HG03280 (cell line): ENCODE measurements at regions not wholly inside any gene's neighbourhood (a gene's known extent, or its start where the extent isn't known, plus 50 kb on each side); places are given as distances from the start of the nearest gene placed in this dataset.
A peak's percentile ranks its signal among the peaks of the same experiment; 100 is the strongest.
"Not testable (repeated sequence)": the region's sequence is repeated elsewhere in the genome, so short reads cannot be mapped to it uniquely, and the experiment has no call there.

Experiments
- ATAC-seq: cut with Tn5 transposase; IDR thresholded peaks from one replicate; pipeline ENCODE4 v1.9.1; 2021; ENCODE audit warnings: mild to moderate bottlenecking, moderate library complexity; ENCODE audit not compliant: unreplicated experiment

DNA sequence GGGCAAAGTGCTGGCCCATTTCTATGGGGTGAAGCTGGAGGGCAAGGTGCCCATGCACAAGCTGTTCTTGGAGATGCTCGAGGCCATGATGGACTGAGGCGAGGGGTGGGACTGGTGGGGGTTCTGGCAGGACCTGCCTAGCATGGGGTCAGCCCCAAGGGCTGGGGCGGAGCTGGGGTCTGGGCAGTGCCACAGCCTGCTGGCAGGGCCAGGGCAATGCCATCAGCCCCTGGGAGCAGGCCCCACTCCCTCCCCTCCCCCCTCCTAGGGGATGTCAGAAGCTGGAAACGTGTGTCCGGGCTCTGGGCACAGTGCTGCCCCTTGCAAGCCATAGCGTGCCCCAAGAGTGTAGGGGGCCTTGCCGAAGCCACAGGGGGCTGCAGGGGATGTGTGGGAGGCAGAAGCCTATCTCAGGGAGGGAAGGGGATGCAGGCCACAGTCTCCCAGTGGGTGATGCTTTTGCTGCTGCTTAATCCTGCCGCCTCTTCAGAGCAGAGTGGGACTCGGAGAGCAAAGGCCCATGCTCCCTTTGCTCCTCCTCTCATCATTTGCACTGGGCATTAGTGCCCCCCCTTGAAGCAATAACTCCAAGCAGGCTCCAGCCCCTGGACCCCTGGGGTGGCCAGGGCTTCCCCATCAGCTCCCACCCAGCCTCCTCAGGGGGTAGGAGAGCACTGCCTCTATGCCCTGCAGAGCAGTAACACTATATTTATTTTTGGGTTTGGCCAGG, 85.2 kb downstream of the MRPL57 start:
- not testable (repeated sequence) for ATAC-seq

DNA sequence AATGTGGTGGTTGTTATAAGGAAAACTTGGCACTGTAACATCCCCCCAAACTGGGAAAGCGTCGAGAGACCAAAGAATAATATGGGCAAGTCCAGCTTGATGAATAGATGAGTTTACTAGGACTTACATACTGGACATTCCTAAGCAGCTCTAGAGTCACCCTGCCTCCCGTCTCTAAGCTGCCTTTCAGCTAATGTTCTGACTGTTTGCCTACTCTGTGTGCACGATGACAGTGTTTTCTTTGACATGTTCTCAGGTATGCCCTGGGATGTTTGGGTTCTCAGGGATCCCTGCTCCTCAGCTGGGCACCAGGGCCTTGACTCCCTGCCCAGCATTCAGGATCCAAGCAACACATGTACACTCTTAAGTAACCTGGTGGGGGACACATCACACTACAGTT, 87.5 kb downstream of the MRPL57 start:
- not testable (repeated sequence) for ATAC-seq

DNA sequence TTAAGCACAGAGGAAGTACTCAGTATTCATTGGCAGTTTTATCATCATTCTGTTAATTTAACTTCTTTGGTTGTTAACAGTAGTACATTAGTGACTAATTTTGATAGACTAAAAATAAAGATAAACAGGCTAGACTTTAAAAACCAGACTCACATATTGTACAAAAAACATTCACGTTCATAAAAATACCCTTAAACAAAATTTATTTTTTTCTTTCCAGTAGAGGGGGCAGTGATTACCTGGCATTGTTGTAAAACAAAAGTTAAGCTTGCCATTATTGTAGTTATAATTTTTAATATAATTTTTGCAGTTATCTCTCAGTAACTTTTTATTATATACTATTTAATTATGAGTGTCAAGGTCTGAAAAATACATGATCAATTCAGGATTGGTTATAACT, 92.0 kb downstream of the MRPL57 start:
- ATAC-seq, result not testable (repeated sequence)

DNA sequence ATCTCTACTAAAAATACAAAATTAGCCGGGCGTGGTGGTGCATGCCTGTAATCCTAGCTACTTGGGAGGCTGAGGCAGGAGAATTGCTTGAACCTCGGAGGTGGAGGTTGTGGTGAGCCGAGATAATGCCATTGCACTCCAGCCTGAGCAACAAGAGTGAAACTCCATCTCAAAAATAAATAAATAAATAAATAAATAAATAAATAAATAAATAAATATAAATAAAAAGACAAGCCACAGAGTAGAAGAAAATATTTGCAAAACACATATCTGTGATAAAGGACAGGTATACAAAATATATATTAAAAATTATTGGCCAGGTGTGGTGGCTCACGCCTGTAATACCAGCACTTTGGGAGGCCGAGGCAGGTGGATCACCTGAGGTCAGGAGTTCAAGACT, 96.0 kb downstream of the MRPL57 start:
- ATAC-seq, result not testable (repeated sequence)

DNA sequence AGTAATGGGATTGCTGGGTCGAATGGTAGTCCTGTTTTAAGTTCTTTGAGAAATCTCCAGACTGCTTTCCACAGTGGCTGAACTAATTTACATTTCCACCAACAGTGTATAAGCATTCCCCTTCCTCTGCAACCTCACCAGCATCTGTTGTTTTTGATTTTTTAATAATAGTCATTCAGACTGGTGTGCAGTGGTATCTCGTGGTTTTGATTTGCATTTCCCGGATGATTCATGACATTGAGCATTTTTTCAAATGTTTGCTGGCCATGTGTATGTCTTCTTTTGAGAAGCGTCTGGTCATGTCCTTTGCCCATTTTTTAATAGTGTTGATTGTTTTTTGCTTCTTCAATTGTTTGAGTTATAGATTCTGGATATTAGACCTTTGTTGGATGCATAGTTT, 98.0 kb downstream of the MRPL57 start:
- not testable (repeated sequence) for ATAC-seq

DNA sequence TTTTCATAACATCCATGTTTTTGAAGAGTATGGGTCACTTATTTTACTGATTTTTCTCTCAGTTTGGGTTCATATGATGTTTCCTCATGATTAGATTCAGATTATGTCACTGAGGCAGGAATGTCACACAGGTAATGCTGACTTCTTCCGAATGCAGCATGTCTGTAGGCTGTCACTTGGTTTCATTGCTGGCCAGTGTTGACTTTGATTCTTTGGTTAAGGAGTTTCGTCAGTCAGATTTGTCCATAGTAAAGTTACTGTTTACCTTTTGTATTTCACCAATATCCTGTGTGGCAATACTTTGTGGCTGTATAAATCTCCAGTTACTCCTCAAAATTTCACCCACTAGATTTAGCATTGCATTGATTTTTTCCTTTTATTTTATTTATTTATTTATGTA, 105.6 kb downstream of the MRPL57 start:
- no peak for ATAC-seq

DNA sequence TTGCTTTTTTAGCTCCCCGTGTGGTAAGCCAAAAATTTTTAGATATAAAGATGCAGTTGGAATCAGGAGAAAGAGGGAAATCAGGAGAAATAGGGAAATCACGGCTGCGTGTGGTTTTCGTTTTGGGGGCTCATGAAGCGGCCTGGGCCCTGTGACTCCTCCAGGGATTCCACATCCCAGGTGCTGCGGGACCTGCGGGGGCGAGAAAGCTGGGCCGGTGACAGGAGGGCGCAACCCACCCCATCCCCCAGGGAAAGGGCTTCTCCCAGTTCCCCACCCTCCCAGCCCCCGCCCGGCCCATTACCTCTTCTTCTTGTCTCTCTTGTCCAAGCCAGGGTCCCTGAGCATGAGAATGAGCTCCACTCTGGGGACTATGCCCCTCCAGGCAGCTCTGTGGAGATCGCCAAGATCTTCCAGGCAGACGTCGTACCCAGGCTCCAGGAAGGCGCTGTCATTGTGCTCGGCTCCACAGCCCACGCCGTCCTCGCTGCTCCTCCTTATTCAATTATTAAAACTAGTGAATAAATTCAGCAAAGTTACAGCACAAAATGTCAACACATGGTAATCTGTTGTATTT, 111.0 kb downstream of the MRPL57 start:
- no peak for ATAC-seq

DNA sequence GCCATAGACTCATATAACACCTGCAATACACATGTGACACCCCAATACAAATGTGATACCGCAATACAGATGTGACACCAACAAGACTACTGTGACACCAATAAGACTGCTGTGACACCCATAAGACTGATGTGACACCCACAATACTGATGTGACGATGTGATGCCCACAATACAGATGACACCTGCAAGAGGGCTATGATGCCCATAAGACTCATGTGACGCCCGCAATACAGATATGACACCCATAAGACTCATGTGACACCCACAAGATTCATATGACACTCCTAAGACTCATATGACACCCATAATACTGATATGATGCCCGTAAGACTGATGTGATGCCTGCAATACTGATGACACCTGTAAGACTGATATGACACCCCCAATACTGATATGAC, 113.0 kb downstream of the MRPL57 start:
- no peak for ATAC-seq

DNA sequence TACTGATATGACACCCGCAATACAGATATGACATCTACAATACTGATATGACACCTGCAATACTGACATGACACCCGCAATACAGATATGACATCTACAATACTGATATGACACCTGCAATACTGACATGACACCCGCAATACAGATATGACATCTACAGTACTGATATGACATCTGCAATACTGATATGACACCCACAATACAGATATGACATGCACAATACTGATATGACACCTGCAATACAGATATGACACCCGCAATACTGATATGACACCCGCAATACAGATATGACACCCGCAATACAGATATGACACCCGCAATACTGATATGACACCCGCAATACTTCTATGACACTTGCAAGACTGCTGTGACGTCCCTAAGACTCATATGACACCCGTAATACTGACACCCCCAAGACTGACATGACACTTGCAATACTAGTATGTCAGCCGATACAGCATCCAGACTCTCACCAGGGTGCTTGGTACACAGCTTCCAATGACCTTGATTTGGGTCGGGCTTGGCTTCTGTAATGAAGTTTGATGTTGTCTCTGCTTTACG, 114.1 kb downstream of the MRPL57 start:
- ATAC-seq, result not testable (repeated sequence)

DNA sequence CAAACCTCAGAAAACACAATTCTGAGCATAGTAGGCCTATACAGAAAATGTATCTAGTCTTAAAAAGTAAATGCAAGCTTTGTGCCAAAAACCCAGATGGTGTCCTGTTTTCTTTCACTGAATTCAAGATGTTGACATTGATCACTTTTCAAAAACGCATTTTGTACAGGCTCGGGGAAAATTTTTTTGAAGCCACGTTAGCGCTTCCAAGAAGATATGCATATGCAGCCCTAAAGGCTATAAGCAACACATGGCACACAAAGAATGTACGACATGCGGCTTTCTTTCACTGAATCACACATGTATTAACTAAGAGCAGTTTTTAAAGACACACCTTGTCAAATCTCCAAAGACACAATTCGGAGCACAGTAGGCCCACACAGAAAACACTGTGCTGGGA, 115.4 kb downstream of the MRPL57 start:
- ATAC-seq, result no peak

DNA sequence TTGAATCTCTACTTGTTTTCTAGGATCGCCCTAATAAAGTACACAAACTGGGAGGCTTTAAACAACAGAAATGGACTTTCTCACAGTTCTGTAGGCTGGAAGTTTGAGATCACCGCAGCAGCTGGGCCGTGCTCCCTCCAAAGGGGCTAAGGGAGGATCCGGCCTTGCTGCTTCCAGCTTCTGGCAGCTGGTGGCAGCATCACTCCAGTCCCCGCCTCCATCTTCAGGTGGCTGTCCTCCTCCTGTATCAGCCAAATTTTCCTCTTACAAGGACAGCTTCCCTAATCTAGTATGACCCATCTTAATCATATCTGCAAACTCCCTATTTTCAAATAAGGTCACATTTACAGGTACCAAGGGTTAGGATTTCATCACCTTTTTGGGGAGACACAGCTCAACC, 120.5 kb downstream of the MRPL57 start:
- peak; percentile 26 for ATAC-seq

DNA sequence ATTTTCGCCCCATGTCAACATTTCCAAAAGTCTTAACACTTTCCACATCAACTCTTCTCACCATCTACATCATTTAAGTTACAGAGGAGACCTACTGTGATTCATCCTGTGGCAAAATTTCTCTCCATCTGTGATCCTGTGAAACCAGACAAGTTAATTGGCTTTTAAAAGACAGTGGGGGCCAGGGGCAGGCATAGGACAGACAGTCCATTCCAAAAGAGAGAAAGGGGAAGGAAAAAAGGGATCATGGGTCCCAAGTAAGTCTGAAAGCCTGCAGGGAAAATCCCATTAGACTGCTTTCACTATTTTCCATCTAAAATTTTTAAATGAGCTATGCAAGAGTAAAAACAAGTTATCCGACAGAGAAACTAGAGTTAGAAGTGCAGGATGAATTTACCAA, 121.0 kb downstream of the MRPL57 start:
- ATAC-seq, result peak; percentile 2

DNA sequence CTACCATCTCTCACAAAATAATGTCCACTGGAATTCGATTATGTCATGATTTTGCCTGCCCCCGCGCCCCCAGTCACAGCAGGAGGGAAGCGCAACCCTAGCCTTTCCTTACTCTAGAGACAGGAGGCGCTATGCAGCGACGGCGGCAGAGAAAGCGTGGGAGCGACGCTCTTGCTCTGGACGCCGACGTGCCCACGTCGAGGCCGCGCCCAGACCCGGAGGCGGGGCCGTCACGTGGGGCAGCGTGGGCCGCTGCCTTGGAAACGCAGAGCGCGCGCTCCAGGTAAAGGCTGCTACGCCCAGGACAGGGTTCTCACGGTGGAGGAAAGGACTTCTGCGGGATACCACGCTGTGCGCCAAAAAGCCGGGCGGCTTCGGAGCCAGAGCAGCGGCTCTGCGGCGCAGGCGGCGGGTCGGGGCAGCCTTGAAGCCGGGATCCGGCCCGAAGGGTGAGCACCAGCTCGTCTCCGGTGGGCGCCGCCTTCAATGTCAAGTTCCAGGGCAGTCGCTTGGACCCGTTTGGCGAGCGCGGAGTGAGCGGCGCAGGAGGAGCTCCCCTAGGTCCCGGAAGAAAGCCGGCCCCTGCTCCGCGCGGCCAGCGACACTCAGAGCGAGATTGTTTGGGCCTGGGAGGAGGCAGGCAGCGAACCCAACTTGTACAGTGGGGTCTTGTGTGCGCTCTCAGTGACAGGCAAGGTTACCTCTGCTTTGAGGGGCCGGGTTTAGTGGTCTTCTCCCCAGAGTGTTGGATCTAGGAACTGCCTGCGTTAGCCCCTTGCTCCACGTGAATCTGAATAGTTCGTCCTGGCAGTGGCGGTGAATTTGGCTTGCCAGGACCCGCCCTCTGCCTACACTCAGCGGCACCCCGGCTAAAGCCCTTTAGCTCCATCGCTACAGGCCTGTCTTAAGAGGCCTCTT, 121.7 kb downstream of the MRPL57 start:
- peak; percentile 95 for ATAC-seq

DNA sequence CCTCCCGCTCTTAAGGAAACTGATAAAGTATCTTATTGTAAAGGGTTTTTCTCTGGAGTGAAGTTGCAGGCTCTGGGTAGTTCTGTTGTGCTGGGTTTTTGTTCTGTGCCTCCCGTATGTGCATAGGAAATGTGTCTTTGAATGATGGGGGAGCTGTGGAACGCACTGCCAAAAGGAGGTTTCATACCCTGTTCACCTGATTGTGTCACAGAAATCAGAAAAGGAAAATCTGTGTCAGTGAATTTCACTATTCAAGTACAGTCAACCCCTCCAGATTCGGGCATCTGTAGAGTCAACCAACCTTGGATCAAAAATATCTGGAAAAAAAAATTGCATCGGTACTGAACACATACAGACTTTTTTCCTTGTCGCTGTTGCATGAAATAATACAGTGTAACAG, 127.8 kb downstream of the MRPL57 start:
- ATAC-seq, result no peak

DNA sequence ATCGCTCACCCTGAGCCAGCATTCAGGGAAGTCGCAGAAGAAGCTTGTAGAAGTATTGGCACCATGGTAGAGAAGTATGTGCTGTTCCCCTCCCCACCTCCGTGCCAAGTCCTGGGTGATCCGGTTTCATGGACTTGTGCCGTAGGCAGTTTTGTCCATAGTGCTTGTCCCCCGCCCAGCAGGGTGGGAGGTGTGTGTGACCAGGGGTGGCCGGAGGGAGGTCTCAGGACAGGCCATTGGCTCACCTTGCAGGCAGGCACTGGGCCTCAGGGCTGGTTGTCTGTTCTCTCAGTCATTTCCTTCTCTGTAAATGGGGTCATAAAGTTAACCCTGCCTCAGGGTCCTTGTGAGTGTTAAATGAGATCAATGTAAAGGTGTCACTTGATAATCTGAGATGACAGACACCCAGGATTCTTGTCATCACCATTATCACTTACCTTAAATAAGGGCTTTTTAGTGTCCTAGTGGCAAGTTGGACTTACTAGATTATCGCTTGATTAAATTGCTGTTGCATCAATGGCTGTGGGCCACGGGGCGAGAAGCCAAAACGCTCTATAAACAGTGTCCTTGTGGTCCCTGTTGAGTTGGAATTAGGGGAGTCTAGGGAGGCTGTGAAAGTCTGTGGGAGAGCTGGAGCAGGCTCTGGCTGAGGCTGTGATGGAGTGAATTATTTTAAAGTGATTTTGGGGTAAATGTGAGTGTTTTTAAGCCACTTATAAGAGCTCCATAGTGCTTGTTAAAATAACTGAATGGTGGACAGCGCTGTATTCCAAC, 130.0 kb downstream of the MRPL57 start:
- ATAC-seq, result not testable (repeated sequence)

DNA sequence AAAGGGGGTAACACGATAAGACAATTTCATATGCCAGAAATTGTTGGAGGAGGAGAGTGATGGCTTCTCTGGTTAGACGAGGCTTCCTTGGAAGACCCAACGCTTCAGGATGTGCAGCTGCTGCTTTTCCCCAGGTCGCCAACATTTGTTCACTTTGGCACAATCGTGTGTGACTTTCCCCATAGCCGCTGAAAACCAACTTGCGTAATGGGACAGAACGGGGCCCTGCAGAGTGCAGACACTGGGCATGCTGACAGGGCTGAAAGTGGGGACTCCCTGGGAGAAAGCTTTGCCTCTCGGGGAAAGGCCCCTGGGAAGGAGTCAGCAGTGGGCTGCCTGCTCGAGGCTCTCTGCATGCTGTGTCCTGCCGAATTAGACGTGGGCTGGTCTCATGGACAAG, 130.7 kb downstream of the MRPL57 start:
- ATAC-seq, result not testable (repeated sequence)

DNA sequence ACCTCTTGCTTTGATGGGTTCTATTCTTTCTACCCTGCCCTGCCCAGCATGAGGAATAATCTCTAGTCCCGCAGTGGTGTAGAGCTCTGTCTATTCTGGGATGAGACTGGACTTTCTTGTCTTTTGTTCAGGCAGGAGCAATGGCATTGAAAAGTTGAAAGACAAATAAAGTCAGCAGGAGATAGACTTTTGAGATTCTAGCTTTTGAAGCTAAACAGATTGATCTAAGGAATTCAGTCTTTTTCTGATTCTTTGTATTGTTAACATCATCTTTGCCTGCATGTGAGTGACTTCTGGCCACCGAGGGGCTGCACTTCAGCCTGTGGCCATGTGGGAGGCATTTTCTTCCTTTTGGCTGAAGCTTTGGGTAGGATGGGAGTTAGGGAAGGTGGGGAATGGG, 132.4 kb downstream of the MRPL57 start:
- ATAC-seq, result no peak

DNA sequence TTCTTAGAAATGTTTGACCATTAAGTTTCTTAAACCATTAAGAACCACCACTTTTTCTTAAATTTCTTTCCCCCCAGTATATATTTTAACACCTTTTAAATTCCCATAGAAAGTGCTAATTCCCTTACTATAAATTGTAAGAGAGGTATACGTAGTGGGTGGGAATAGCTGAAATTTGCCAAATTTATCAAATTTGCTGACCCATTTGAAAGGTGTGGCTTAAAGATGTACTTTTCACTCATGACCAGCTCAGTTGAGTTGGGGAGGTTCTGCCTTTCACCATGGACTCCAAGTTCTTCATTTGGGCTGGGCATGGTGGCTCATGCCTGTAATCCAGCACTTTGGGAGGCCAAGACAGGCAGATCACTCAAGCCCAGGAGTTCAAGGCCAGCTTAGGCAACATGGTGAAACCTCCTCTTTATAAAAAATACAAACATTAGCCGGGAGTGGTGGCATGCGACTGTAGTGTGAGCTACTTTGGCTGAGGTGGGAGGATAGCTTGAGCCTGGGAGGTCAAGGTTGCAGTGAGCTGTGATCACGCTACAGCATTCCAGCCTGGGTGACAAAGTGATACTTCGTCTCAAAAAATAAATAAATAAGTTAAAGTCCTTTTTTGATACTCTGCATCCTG, 133.2 kb downstream of the MRPL57 start:
- no peak for ATAC-seq

DNA sequence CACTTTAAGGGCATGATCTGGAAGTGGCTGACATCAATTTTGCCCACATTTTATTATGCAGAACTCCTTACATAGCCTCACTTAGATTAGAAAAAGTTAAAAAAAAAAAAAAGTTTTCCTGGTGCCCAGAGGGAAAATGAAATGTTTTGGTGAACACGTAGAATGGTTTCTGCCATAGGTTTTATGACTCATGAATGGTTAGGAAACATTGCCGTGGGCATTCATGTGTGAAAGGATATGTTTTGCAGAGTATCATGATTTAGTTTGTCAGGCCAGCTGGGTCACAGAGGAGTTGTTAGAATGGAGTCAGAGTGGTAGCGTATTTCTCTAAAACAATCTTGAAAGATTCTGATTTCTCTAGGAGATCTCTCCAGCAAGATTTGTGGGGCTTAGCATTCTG, 133.8 kb downstream of the MRPL57 start:
- no peak for ATAC-seq

DNA sequence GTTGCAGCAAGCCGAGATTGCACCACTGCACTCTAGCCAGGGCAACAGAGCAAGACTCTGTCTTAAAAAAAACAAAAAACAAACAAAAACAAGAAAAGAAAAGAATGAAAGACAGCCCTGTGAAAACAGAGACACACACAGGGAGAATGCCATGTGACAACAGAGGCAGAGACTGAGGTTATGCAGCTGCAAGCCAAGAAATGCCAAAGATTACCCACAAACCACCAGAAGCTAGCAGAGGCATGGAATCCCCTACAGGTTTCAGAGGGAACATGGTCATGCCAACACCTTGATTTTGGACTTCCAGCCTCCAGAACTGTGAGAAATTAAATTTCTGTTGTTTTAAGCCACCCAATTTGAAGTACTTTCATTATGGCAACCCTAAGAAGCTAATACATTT, 138.5 kb downstream of the MRPL57 start:
- ATAC-seq, result not testable (repeated sequence)
